GM12878 (cell line): ENCODE measurements at regions not wholly inside any gene's neighbourhood (a gene's known extent, or its start where the extent isn't known, plus 50 kb on each side); places are given as distances from the start of the nearest gene placed in this dataset.

Experiments used
- CBX3 ChIP-seq: fragments of 200-600 bp; sonication (generic); IDR thresholded peaks from 2 replicates; pipeline ENCODE4 v1.6.1; 2016; ENCODE audit warnings: low read depth, borderline replicate concordance
- EGR1 ChIP-seq, 2 experiments: IDR thresholded peaks; 1 replicate in 1 of 2; 2 replicates in 1 of 2; pipeline ENCODE4 v1.6.1; 2011 to 2012; ENCODE audit warnings: low read depth in 2 of 2, low read length in 2 of 2, borderline replicate concordance in 1 of 2, mild to moderate bottlenecking in 1 of 2, moderate library complexity in 1 of 2
- ZNF207 ChIP-seq: fragments of 450-650 bp; IDR thresholded peaks from 2 replicates; pipeline ENCODE4 v1.6.1; 2014; ENCODE audit warnings: antibody characterized with exemption, mild to moderate bottlenecking, borderline replicate concordance
- TF ChIP-seq, protein P1 (sequence below), 3 experiments: IDR thresholded peaks in 2 of 3; conservative IDR thresholded peaks in 1 of 3; 2 replicates each; pipeline ENCODE4 v1.5.1; 2011; ENCODE audit warnings: low read depth in 3 of 3, low read length in 3 of 3, mild to moderate bottlenecking in 3 of 3, control low read depth in 2 of 3, moderate library complexity in 2 of 3, inconsistent platforms in 1 of 3, mixed read lengths in 1 of 3; ENCODE audit not compliant: control insufficient read depth in 2 of 3, insufficient read depth in 1 of 3; ENCODE audit errors: extremely low read depth in 1 of 3
- TF ChIP-seq, protein P2 (sequence below): IDR thresholded peaks from 2 replicates; pipeline ENCODE4 v1.6.1; 2012; ENCODE audit warnings: low read depth, low read length, improper control_type of control experiment

DNA sequence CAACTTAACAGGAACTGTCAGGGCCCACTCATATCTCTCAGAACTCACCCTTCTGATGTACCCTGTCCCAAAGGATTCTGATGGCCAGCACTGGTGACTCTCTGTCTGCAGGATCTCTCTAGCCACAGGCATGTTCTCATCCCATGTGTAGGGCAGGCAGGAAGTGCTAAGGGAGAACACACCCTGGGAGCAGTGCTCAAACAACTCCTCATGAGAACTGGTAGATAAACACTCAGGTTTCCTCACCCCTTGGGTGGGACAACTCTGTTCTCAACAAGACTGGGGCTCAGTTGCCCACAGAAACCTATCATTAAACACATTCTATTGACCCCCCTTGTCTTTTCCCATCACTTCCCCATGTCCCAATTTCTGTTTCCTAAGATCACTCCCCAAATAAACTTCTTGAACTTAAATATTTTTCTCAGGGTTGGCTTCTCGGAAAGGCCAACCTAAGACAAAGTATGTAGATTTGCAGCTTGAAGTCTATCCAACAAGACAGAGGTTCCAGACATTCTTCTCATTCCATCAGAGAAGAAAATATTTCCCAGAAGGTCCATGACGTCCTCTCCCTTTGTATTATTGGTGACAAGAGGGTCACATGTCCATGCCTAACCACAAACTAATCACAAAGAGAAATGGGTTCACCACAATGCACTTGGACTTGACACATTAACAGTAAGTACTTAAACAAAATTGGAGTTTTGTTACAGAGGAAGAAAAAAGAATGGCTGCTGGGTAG, 276.6 kb upstream of the GADL1 start:
- TF ChIP-seq, protein P1, sequence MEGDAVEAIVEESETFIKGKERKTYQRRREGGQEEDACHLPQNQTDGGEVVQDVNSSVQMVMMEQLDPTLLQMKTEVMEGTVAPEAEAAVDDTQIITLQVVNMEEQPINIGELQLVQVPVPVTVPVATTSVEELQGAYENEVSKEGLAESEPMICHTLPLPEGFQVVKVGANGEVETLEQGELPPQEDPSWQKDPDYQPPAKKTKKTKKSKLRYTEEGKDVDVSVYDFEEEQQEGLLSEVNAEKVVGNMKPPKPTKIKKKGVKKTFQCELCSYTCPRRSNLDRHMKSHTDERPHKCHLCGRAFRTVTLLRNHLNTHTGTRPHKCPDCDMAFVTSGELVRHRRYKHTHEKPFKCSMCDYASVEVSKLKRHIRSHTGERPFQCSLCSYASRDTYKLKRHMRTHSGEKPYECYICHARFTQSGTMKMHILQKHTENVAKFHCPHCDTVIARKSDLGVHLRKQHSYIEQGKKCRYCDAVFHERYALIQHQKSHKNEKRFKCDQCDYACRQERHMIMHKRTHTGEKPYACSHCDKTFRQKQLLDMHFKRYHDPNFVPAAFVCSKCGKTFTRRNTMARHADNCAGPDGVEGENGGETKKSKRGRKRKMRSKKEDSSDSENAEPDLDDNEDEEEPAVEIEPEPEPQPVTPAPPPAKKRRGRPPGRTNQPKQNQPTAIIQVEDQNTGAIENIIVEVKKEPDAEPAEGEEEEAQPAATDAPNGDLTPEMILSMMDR (IDR thresholded peaks at IDR 0.05 in 2 of 3, conservative IDR thresholded peaks at IDR 0.05 in 1 of 3; ENCODE audit: control insufficient read depth in 2 of 3, extremely low read depth in 1 of 3, insufficient read depth in 1 of 3, low read depth in 3 of 3, low read length in 3 of 3): no peak
- TF ChIP-seq ZNF207 (no peak), CBX3 (no peak), EGR1 (IDR thresholded peaks at IDR 0.05; ENCODE audit: borderline replicate concordance in 1 of 2, low read depth in 2 of 2, low read length in 2 of 2) (no peak)
- TF ChIP-seq, protein P2, sequence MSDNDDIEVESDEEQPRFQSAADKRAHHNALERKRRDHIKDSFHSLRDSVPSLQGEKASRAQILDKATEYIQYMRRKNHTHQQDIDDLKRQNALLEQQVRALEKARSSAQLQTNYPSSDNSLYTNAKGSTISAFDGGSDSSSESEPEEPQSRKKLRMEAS: no peak
